SK-N-SH treated with all-trans-retinoic acid at 6 μM for 48 hours (cell line): ENCODE measurements at regions not wholly inside any gene's neighbourhood (a gene's known extent, or its start where the extent isn't known, plus 50 kb on each side); places are given as distances from the start of the nearest gene placed in this dataset.

ENCODE experiments used
- ATAC-seq: fragments of 200-7000 bp; cut with Tn5 transposase; 3 replicates; pipeline ENCODE4 v1.9.1; 2020; ENCODE audit warnings: mild to moderate bottlenecking, moderate library complexity
- ARNTL ChIP-seq: fragments of 450-650 bp; formaldehyde crosslinking; IDR thresholded peaks from 2 replicates; pipeline ENCODE4 v1.5.0; 2020; ENCODE audit warnings: low read depth, mild to moderate bottlenecking, moderate library complexity, borderline replicate concordance
- CREB5 ChIP-seq: fragments of 250-450 bp; sonication (Bioruptor Pico); IDR thresholded peaks from 2 replicates; pipeline ENCODE4 v1.5.1; 2020; ENCODE audit warnings: low read depth, mild to moderate bottlenecking, moderate library complexity
- CSDC2 ChIP-seq: fragments of 250-450 bp; sonication (Bioruptor Pico); IDR thresholded peaks from 2 replicates; pipeline ENCODE4 v1.5.0; 2020; ENCODE audit warnings: mild to moderate bottlenecking, moderate library complexity
- CSRNP3 ChIP-seq: fragments of 250-450 bp; sonication (Bioruptor Pico); IDR thresholded peaks from 2 replicates; pipeline ENCODE4 v1.5.1; 2021; ENCODE audit warnings: mild to moderate bottlenecking, moderate library complexity
- ESRRG ChIP-seq: fragments of 250-450 bp; sonication (Bioruptor Pico); IDR thresholded peaks from 2 replicates; pipeline ENCODE4 v1.6.1; 2021; ENCODE audit warnings: mild to moderate bottlenecking
- GLIS3 ChIP-seq: fragments of 250-450 bp; sonication (Bioruptor Pico); IDR thresholded peaks from 2 replicates; pipeline ENCODE4 v1.5.0; 2020; ENCODE audit warnings: mild to moderate bottlenecking, moderate library complexity
- ISL1 ChIP-seq: fragments of 250-450 bp; sonication (Bioruptor Pico); IDR thresholded peaks from 2 replicates; pipeline ENCODE4 v2.1.2; 2022; ENCODE audit warnings: mild to moderate bottlenecking, moderate library complexity
- OSR1 ChIP-seq: fragments of 250-450 bp; sonication (Bioruptor Pico); IDR thresholded peaks from 2 replicates; pipeline ENCODE4 v1.8.0; 2022; ENCODE audit warnings: moderate library complexity, mild to moderate bottlenecking, inconsistent platforms
- PATZ1 ChIP-seq: fragments of 250-450 bp; sonication (Bioruptor Pico); IDR thresholded peaks from 2 replicates; pipeline ENCODE4 v1.8.0; 2020; ENCODE audit warnings: mild to moderate bottlenecking, moderate library complexity, borderline replicate concordance
- PPARA ChIP-seq: fragments of 250-450 bp; sonication (Bioruptor Pico); IDR thresholded peaks from 2 replicates; pipeline ENCODE4 v1.5.0; 2020; ENCODE audit warnings: mild to moderate bottlenecking, borderline replicate concordance
- RARB ChIP-seq: fragments of 250-450 bp; sonication (Bioruptor Pico); IDR thresholded peaks from 2 replicates; pipeline ENCODE4 v1.8.0; 2021; ENCODE audit warnings: mild to moderate bottlenecking, moderate library complexity
- SNAI2 ChIP-seq: fragments of 250-450 bp; sonication (Bioruptor Pico); IDR thresholded peaks from 2 replicates; pipeline ENCODE4 v1.5.0; 2020; ENCODE audit warnings: mild to moderate bottlenecking, moderate library complexity
- TOX ChIP-seq: fragments of 250-450 bp; sonication (Bioruptor Pico); IDR thresholded peaks from 2 replicates; pipeline ENCODE4 v1.8.0; 2021; ENCODE audit warnings: mild to moderate bottlenecking, moderate library complexity, borderline replicate concordance
- TSHZ2 ChIP-seq: fragments of 250-450 bp; sonication (Bioruptor Pico); IDR thresholded peaks from 2 replicates; pipeline ENCODE4 v1.5.0; 2020; ENCODE audit warnings: mild to moderate bottlenecking, moderate library complexity
- ZC3H10 ChIP-seq: fragments of 250-450 bp; sonication (Bioruptor Pico); IDR thresholded peaks from 2 replicates; pipeline ENCODE4 v1.5.1; 2021; ENCODE audit warnings: mild to moderate bottlenecking, moderate library complexity
- ZFP3 ChIP-seq: fragments of 250-450 bp; sonication (Bioruptor Pico); IDR thresholded peaks from 2 replicates; pipeline ENCODE4 v1.5.0; 2020; ENCODE audit warnings: mild to moderate bottlenecking, moderate library complexity
- ZFP30 ChIP-seq: fragments of 450-650 bp; formaldehyde crosslinking; IDR thresholded peaks from 2 replicates; pipeline ENCODE4 v1.5.0; 2022; ENCODE audit warnings: mild to moderate bottlenecking, moderate library complexity
- ZNF565 ChIP-seq: fragments of 450-650 bp; formaldehyde crosslinking; conservative IDR thresholded peaks from 2 replicates; pipeline ENCODE4 v1.5.0; 2020; ENCODE audit warnings: low read depth, mild to moderate bottlenecking, moderate library complexity
- ZNF70 ChIP-seq: fragments of 450-650 bp; formaldehyde crosslinking; IDR thresholded peaks from 2 replicates; pipeline ENCODE4 v1.5.0; 2020; ENCODE audit warnings: mild to moderate bottlenecking, moderate library complexity
- ZNF8 ChIP-seq: fragments of 450-650 bp; formaldehyde crosslinking; IDR thresholded peaks from 2 replicates; pipeline ENCODE4 v1.5.0; 2020; ENCODE audit warnings: mild to moderate bottlenecking, moderate library complexity
- TF ChIP-seq, protein P1 (sequence below): fragments of 250-450 bp; sonication (Bioruptor Pico); IDR thresholded peaks from 2 replicates; pipeline ENCODE4 v1.8.0; 2021; ENCODE audit warnings: low read depth, mild to moderate bottlenecking, moderate library complexity, borderline replicate concordance

DNA sequence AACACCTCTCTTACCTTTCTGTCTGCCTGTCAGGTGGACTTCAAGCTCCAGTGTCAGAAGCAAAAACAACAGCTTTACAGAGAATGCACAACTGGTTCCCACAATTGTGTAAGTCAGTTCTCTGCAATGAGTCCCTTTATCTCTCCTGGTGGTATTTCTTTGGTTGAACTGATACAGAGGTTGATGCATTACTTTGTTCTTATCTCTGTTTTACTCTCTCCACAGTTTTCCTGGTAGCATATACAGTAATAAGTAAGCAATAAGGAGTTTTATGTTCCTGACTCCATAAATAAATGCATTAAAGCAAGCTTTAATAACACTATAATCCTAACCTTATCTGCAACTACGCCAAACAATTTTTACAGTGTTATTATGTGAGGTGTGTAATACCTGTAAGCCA lies 310.3 kb upstream of the GYPC start:
- TF ChIP-seq TOX (no peak), CSRNP3 (CRISPR knock-in tag) (no peak), ZC3H10 (CRISPR knock-in tag) (no peak), PATZ1 (CRISPR knock-in tag) (no peak), ZFP3 (no peak), ZNF70 (CRISPR knock-in tag) (no peak), GLIS3 (CRISPR knock-in tag) (no peak), CREB5 (CRISPR knock-in tag) (no peak), CSDC2 (no peak), PPARA (CRISPR knock-in tag) (no peak), ISL1 (no peak)
- TF ChIP-seq, protein P1, sequence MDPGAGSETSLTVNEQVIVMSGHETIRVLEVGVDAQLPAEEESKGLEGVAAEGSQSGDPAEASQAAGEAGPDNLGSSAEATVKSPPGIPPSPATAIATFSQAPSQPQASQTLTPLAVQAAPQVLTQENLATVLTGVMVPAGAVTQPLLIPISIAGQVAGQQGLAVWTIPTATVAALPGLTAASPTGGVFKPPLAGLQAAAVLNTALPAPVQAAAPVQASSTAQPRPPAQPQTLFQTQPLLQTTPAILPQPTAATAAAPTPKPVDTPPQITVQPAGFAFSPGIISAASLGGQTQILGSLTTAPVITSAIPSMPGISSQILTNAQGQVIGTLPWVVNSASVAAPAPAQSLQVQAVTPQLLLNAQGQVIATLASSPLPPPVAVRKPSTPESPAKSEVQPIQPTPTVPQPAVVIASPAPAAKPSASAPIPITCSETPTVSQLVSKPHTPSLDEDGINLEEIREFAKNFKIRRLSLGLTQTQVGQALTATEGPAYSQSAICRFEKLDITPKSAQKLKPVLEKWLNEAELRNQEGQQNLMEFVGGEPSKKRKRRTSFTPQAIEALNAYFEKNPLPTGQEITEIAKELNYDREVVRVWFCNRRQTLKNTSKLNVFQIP (CRISPR knock-in tag) = no peak
- ATAC-seq = no peak

GRCh38 chr2:126356631-126357030 lies 299.3 kb upstream of the GYPC start:
- TF ChIP-seq TSHZ2 (CRISPR knock-in tag) (no peak), OSR1 (CRISPR knock-in tag) (no peak), ARNTL (CRISPR knock-in tag) (no peak), CSDC2 (no peak), ZC3H10 (CRISPR knock-in tag) (no peak), CREB5 (CRISPR knock-in tag) (no peak), ESRRG (CRISPR knock-in tag) (no peak), PPARA (CRISPR knock-in tag) (no peak), ZNF8 (CRISPR knock-in tag) (no peak), SNAI2 (no peak), GLIS3 (CRISPR knock-in tag) (no peak), RARB (no peak), CSRNP3 (CRISPR knock-in tag) (no peak), ZFP30 (no peak), ZNF70 (CRISPR knock-in tag) (no peak), ZNF565 (CRISPR knock-in tag) (no peak)
- TF ChIP-seq, protein P1 (CRISPR knock-in tag) = no peak
- ATAC-seq = no peak
